Tibial nerve (tissue), 4 donors: ENCODE measurements at regions not wholly inside any gene's neighbourhood (a gene's known extent, or its start where the extent isn't known, plus 50 kb on each side); places are given as distances from the start of the nearest gene placed in this dataset.

Experiments used
- CTCF ChIP-seq, 5 experiments: fragments of 200-600 bp in 3 of 5; fragments of 450-650 bp in 2 of 5; sonication (generic) in 3 of 5; IDR thresholded peaks; one replicate each; pipeline ENCODE4 v1.5.1; 2016 to 2019; ENCODE audit warnings: antibody characterized with exemption in 5 of 5, mild to moderate bottlenecking in 3 of 5, moderate library complexity in 2 of 5
- EP300 ChIP-seq, 2 donors: sonication (generic); formaldehyde crosslinking; IDR thresholded peaks; one replicate each; pipeline ENCODE4 v1.6.1; 2017; ENCODE audit warnings: antibody characterized with exemption in 2 of 2, mild to moderate bottlenecking in 1 of 2

GRCh38 chr9:118165451-118165850 is 461.2 kb downstream of the TLR4 start:
- TF ChIP-seq CTCF (IDR thresholded peaks at IDR 0.05) (no peak), EP300 (IDR thresholded peaks at IDR 0.05) (no peak)
